T-helper 1 cell treated with Interleukin-12 subunit alpha and Interleukin-12 subunit beta and Interleukin-4 antibody, amounts not matched to agents 30 μg/mL and 1 μg/mL, for 36 hours (primary cell): ENCODE measurements at regions not wholly inside any gene's neighbourhood (a gene's known extent, or its start where the extent isn't known, plus 50 kb on each side); places are given as distances from the start of the nearest gene placed in this dataset.

Experiments
- H3K27ac Mint-ChIP-seq: one replicate; pipeline ENCODE4 v1.8.0; 2021; ENCODE audit warnings: mild to moderate bottlenecking, mixed read lengths
- H3K27me3 Mint-ChIP-seq: one replicate; pipeline ENCODE4 v1.8.0; 2021; ENCODE audit warnings: low read depth, mixed read lengths
- H3K36me3 Mint-ChIP-seq: one replicate; pipeline ENCODE4 v1.8.0; 2021; ENCODE audit warnings: low read depth, mixed read lengths
- H3K4me1 Mint-ChIP-seq: one replicate; pipeline ENCODE4 v1.8.0; 2021; ENCODE audit warnings: low read depth, mixed read lengths
- H3K4me3 Mint-ChIP-seq: one replicate; pipeline ENCODE4 v1.8.0; 2021; ENCODE audit warnings: mild to moderate bottlenecking, moderate library complexity, mixed read lengths
- H3K9me3 Mint-ChIP-seq: one replicate; pipeline ENCODE4 v1.8.0; 2021; ENCODE audit warnings: mixed read lengths

- Mint-ChIP-seq H3K9me3 (peaks cover 8% of the 10 kb centered on the region), H3K4me1 (no peaks in the 10 kb centered on the region), H3K27me3 (no peaks in the 10 kb centered on the region), H3K27ac (no peak overlapping the region), H3K36me3 (no peaks in the 10 kb centered on the region), H3K4me3 (no peak overlapping the region)
Observed at GRCh38 chr5:4676934-4677333, 463.2 kb upstream of the ADAMTS16 start.

- Mint-ChIP-seq H3K27ac (no peak overlapping the region), H3K9me3 (peaks cover 26% of the 10 kb centered on the region), H3K4me3 (no peak overlapping the region), H3K4me1 (no peaks in the 10 kb centered on the region), H3K27me3 (no peaks in the 10 kb centered on the region), H3K36me3 (no peaks in the 10 kb centered on the region)
Observed at GRCh38 chr5:4684946-4685345, 455.2 kb upstream of the ADAMTS16 start.

- H3K9me3 Mint-ChIP-seq = peaks cover 10% of the 10 kb centered on the region
- no peaks in the 10 kb centered on the region for H3K4me1 Mint-ChIP-seq
- H3K27me3 Mint-ChIP-seq = no peaks in the 10 kb centered on the region
- H3K27ac Mint-ChIP-seq = no peak overlapping the region
- H3K36me3 Mint-ChIP-seq = no peaks in the 10 kb centered on the region
- no peak overlapping the region for H3K4me3 Mint-ChIP-seq
Observed at GRCh38 chr5:4698596-4698995, 441.5 kb upstream of the ADAMTS16 start.

- H3K27me3 Mint-ChIP-seq = no peaks in the 10 kb centered on the region
- H3K27ac Mint-ChIP-seq = no peak overlapping the region
Observed at GRCh38 chr5:4699592-4699991, 440.5 kb upstream of the ADAMTS16 start.

GRCh38 chr5:4700069-4700468 is 440.1 kb upstream of the ADAMTS16 start:
- Mint-ChIP-seq H3K27ac (no peak overlapping the region), H3K27me3 (no peaks in the 10 kb centered on the region), H3K9me3 (peaks cover 3% of the 10 kb centered on the region), H3K4me1 (no peaks in the 10 kb centered on the region), H3K36me3 (no peaks in the 10 kb centered on the region), H3K4me3 (no peak overlapping the region)

More at GRCh38 chr5:4699592-4699991, 440.5 kb upstream of the ADAMTS16 start:
- Mint-ChIP-seq H3K4me1 (no peaks in the 10 kb centered on the region), H3K36me3 (no peaks in the 10 kb centered on the region), H3K9me3 (peaks cover 3% of the 10 kb centered on the region), H3K4me3 (no peak overlapping the region)

GRCh38 chr5:4700871-4701270 is 439.3 kb upstream of the ADAMTS16 start:
- Mint-ChIP-seq H3K36me3 (no peaks in the 10 kb centered on the region), H3K4me1 (no peaks in the 10 kb centered on the region), H3K27me3 (no peaks in the 10 kb centered on the region), H3K27ac (no peak overlapping the region), H3K4me3 (no peak overlapping the region), H3K9me3 (peaks cover 3% of the 10 kb centered on the region)

GRCh38 chr5:4703931-4704458 is 436.1 kb upstream of the ADAMTS16 start:
- H3K36me3 Mint-ChIP-seq = no peaks in the 10 kb centered on the region
- no peak overlapping the region for H3K4me3 Mint-ChIP-seq
- no peaks in the 10 kb centered on the region for H3K4me1 Mint-ChIP-seq
- H3K27me3 Mint-ChIP-seq = no peaks in the 10 kb centered on the region
- no peak overlapping the region for H3K27ac Mint-ChIP-seq
- H3K9me3 Mint-ChIP-seq = peaks cover 3% of the 10 kb centered on the region

GRCh38 chr5:4704951-4705350 is 435.2 kb upstream of the ADAMTS16 start:
- H3K4me3 Mint-ChIP-seq = no peak overlapping the region
- no peak overlapping the region for H3K27ac Mint-ChIP-seq
- no peaks in the 10 kb centered on the region for H3K27me3 Mint-ChIP-seq
- H3K36me3 Mint-ChIP-seq = no peaks in the 10 kb centered on the region
- H3K9me3 Mint-ChIP-seq = peaks cover 3% of the 10 kb centered on the region
- no peaks in the 10 kb centered on the region for H3K4me1 Mint-ChIP-seq

- H3K4me1 Mint-ChIP-seq = no peaks in the 10 kb centered on the region
- no peak overlapping the region for H3K4me3 Mint-ChIP-seq
- peaks cover 11% of the 10 kb centered on the region for H3K9me3 Mint-ChIP-seq
- H3K36me3 Mint-ChIP-seq = no peaks in the 10 kb centered on the region
- H3K27me3 Mint-ChIP-seq = no peaks in the 10 kb centered on the region
- H3K27ac Mint-ChIP-seq = no peak overlapping the region
Observed at GRCh38 chr5:4716781-4717180, 423.3 kb upstream of the ADAMTS16 start.

GRCh38 chr5:4717446-4717845 is 422.7 kb upstream of the ADAMTS16 start:
- no peak overlapping the region for H3K4me3 Mint-ChIP-seq
- no peaks in the 10 kb centered on the region for H3K4me1 Mint-ChIP-seq
- H3K36me3 Mint-ChIP-seq = no peaks in the 10 kb centered on the region

GRCh38 chr5:4720831-4721230 is 419.3 kb upstream of the ADAMTS16 start:
- no peak overlapping the region for H3K4me3 Mint-ChIP-seq
- no peaks in the 10 kb centered on the region for H3K4me1 Mint-ChIP-seq
- H3K9me3 Mint-ChIP-seq = no peaks in the 10 kb centered on the region
- H3K36me3 Mint-ChIP-seq = no peaks in the 10 kb centered on the region
- H3K27me3 Mint-ChIP-seq = no peaks in the 10 kb centered on the region
- H3K27ac Mint-ChIP-seq = no peak overlapping the region

More at GRCh38 chr5:4717446-4717845, 422.7 kb upstream of the ADAMTS16 start:
- Mint-ChIP-seq H3K9me3 (peaks cover 5% of the 10 kb centered on the region), H3K27ac (no peak overlapping the region), H3K27me3 (no peaks in the 10 kb centered on the region)

- Mint-ChIP-seq H3K27ac (no peak overlapping the region), H3K36me3 (no peaks in the 10 kb centered on the region), H3K27me3 (no peaks in the 10 kb centered on the region), H3K9me3 (no peaks in the 10 kb centered on the region), H3K4me3 (no peak overlapping the region), H3K4me1 (no peaks in the 10 kb centered on the region)
Observed at GRCh38 chr5:4722886-4723285, 417.2 kb upstream of the ADAMTS16 start.

- no peak overlapping the region for H3K27ac Mint-ChIP-seq
- H3K36me3 Mint-ChIP-seq = no peaks in the 10 kb centered on the region
- no peak overlapping the region for H3K4me3 Mint-ChIP-seq
- H3K27me3 Mint-ChIP-seq = no peaks in the 10 kb centered on the region
- no peaks in the 10 kb centered on the region for H3K4me1 Mint-ChIP-seq
- peaks cover 9% of the 10 kb centered on the region for H3K9me3 Mint-ChIP-seq
Observed at GRCh38 chr5:4725594-4725993, 414.5 kb upstream of the ADAMTS16 start.

GRCh38 chr5:4730279-4730678 is 409.9 kb upstream of the ADAMTS16 start:
- H3K9me3 Mint-ChIP-seq = peaks cover 24% of the 10 kb centered on the region
- H3K27ac Mint-ChIP-seq = no peak overlapping the region
- H3K27me3 Mint-ChIP-seq = no peaks in the 10 kb centered on the region
- no peaks in the 10 kb centered on the region for H3K4me1 Mint-ChIP-seq
- no peak overlapping the region for H3K4me3 Mint-ChIP-seq
- H3K36me3 Mint-ChIP-seq = no peaks in the 10 kb centered on the region

GRCh38 chr5:4734348-4734747 is 405.8 kb upstream of the ADAMTS16 start:
- Mint-ChIP-seq H3K9me3 (peaks cover 32% of the 10 kb centered on the region), H3K36me3 (no peaks in the 10 kb centered on the region), H3K4me1 (no peaks in the 10 kb centered on the region), H3K4me3 (no peak overlapping the region), H3K27me3 (no peaks in the 10 kb centered on the region), H3K27ac (no peak overlapping the region)

GRCh38 chr5:4735261-4735660 is 404.9 kb upstream of the ADAMTS16 start:
- no peaks in the 10 kb centered on the region for H3K36me3 Mint-ChIP-seq
- H3K27ac Mint-ChIP-seq = no peak overlapping the region
- H3K9me3 Mint-ChIP-seq = peaks cover 30% of the 10 kb centered on the region
- H3K27me3 Mint-ChIP-seq = no peaks in the 10 kb centered on the region
- no peaks in the 10 kb centered on the region for H3K4me1 Mint-ChIP-seq
- no peak overlapping the region for H3K4me3 Mint-ChIP-seq
